HEK293 (cell line): ENCODE measurements at regions not wholly inside any gene's neighbourhood (a gene's known extent, or its start where the extent isn't known, plus 50 kb on each side); places are given as distances from the start of the nearest gene placed in this dataset.

Experiments used
- CTCF ChIA-PET: fragments of 350-600 bp; formaldehyde crosslinking; extraction: SDS; loops from one replicate; lab custom pipeline; 2021; ENCODE audit warnings: antibody characterized with exemption; lab: Yijun Ruan, JAX
- POLR2A ChIA-PET: fragments of 300-600 bp; formaldehyde crosslinking; extraction: SDS; loops from one replicate; lab custom pipeline; 2020; ENCODE audit warnings: antibody characterized with exemption, inconsistent platforms; lab: Yijun Ruan, JAX
- H3K27ac ChIP-seq: fragments of 200-500 bp; sonication (Bioruptor generic); 2 replicates; pipeline ENCODE4 v1.5.1; 2014; ENCODE audit warnings: low read depth, low read length, control low read depth, inconsistent platforms; ENCODE audit errors: extremely low read depth
- H3K36me3 ChIP-seq, 2 experiments: fragments of 200-500 bp in 1 of 2; sonication (Bioruptor generic) in 1 of 2; 1 replicate in 1 of 2; 2 replicates in 1 of 2; pipeline ENCODE4 v1.5.1; 2014 to 2017; ENCODE audit warnings: inconsistent platforms in 2 of 2, low read length in 2 of 2; ENCODE audit not compliant: control insufficient read depth in 2 of 2, insufficient read depth in 1 of 2
- H3K4me1 ChIP-seq: fragments of 200-500 bp; sonication (Bioruptor generic); 2 replicates; pipeline ENCODE4 v1.5.1; 2014; ENCODE audit warnings: mild to moderate bottlenecking, low read length, inconsistent platforms; ENCODE audit not compliant: control insufficient read depth, insufficient read depth
- H3K4me3 ChIP-seq: 2 replicates; pipeline ENCODE4 v1.5.1; 2011; ENCODE audit warnings: low read depth, mild to moderate bottlenecking, control low read depth, low read length, moderate library complexity
- H3K9me3 ChIP-seq: fragments of 200-500 bp; sonication (Bioruptor generic); 2 replicates; pipeline ENCODE4 v1.5.1; 2014; ENCODE audit warnings: low read depth, low read length, inconsistent platforms; ENCODE audit not compliant: control insufficient read depth, insufficient read depth
- IKZF3 ChIP-seq: fragments of 450-650 bp; IDR thresholded peaks from 2 replicates; pipeline ENCODE4 v1.5.0; 2018; ENCODE audit warnings: missing biosample characterization, mild to moderate bottlenecking, missing genetic modification characterization, moderate library complexity
- PATZ1 ChIP-seq: fragments of 450-650 bp; formaldehyde crosslinking; IDR thresholded peaks from 2 replicates; pipeline ENCODE4 v1.5.1; 2016; ENCODE audit warnings: missing biosample characterization, missing genetic modification characterization
- PRDM2 ChIP-seq: fragments of 450-650 bp; formaldehyde crosslinking; IDR thresholded peaks from 2 replicates; pipeline ENCODE4 v1.5.1; 2016; ENCODE audit warnings: missing biosample characterization, missing genetic modification characterization, borderline replicate concordance
- REST ChIP-seq: fragments of 450-650 bp; formaldehyde crosslinking; IDR thresholded peaks from 2 replicates; pipeline ENCODE4 v1.5.1; 2016; ENCODE audit warnings: missing biosample characterization, missing genetic modification characterization
- SCRT1 ChIP-seq: fragments of 450-650 bp; formaldehyde crosslinking; IDR thresholded peaks from 2 replicates; pipeline ENCODE4 v1.5.1; 2016; ENCODE audit warnings: missing biosample characterization, missing genetic modification characterization, borderline replicate concordance
- SCRT2 ChIP-seq: fragments of 450-650 bp; formaldehyde crosslinking; IDR thresholded peaks from 2 replicates; pipeline ENCODE4 v1.5.1; 2016; ENCODE audit warnings: missing biosample characterization, missing genetic modification characterization
- ZFP37 ChIP-seq: fragments of 450-650 bp; formaldehyde crosslinking; IDR thresholded peaks from 2 replicates; pipeline ENCODE4 v1.5.1; 2016; ENCODE audit warnings: missing biosample characterization, missing genetic modification characterization
- ZNF155 ChIP-seq: fragments of 450-650 bp; formaldehyde crosslinking; IDR thresholded peaks from 2 replicates; pipeline ENCODE4 v1.5.1; 2016; ENCODE audit warnings: missing biosample characterization, missing genetic modification characterization
- ZNF157 ChIP-seq: fragments of 450-650 bp; formaldehyde crosslinking; IDR thresholded peaks from 2 replicates; pipeline ENCODE4 v1.5.1; 2016; ENCODE audit warnings: missing biosample characterization, missing genetic modification characterization
- ZNF211 ChIP-seq: fragments of 450-650 bp; formaldehyde crosslinking; IDR thresholded peaks from 2 replicates; pipeline ENCODE4 v1.5.1; 2016; ENCODE audit warnings: low read depth, missing biosample characterization, missing genetic modification characterization
- ZNF214 ChIP-seq: fragments of 450-650 bp; formaldehyde crosslinking; IDR thresholded peaks from 2 replicates; pipeline ENCODE4 v1.5.1; 2017; ENCODE audit warnings: missing biosample characterization, mild to moderate bottlenecking, missing genetic modification characterization, borderline replicate concordance
- ZNF223 ChIP-seq: fragments of 450-650 bp; formaldehyde crosslinking; IDR thresholded peaks from 2 replicates; pipeline ENCODE4 v1.5.1; 2016; ENCODE audit warnings: missing biosample characterization, missing genetic modification characterization
- ZNF248 ChIP-seq: fragments of 450-650 bp; formaldehyde crosslinking; IDR thresholded peaks from 2 replicates; pipeline ENCODE4 v1.5.1; 2017; ENCODE audit warnings: missing biosample characterization, missing genetic modification characterization
- ZNF621 ChIP-seq: fragments of 450-650 bp; formaldehyde crosslinking; IDR thresholded peaks from 2 replicates; pipeline ENCODE4 v1.5.1; 2017; ENCODE audit warnings: missing biosample characterization, missing genetic modification characterization
- TF ChIP-seq, protein P1 (sequence below): fragments of 450-650 bp; IDR thresholded peaks from 2 replicates; pipeline ENCODE4 v1.5.1; 2018; ENCODE audit warnings: missing biosample characterization, missing genetic modification characterization
- TF ChIP-seq, protein P2 (sequence below): fragments of 450-650 bp; formaldehyde crosslinking; IDR thresholded peaks from 2 replicates; pipeline ENCODE4 v1.5.1; 2016; ENCODE audit warnings: missing biosample characterization, missing genetic modification characterization, low read depth
- TF ChIP-seq, protein P3 (sequence below): fragments of 450-650 bp; formaldehyde crosslinking; IDR thresholded peaks from 2 replicates; pipeline ENCODE4 v1.5.1; 2017; ENCODE audit warnings: missing biosample characterization, missing genetic modification characterization

DNA sequence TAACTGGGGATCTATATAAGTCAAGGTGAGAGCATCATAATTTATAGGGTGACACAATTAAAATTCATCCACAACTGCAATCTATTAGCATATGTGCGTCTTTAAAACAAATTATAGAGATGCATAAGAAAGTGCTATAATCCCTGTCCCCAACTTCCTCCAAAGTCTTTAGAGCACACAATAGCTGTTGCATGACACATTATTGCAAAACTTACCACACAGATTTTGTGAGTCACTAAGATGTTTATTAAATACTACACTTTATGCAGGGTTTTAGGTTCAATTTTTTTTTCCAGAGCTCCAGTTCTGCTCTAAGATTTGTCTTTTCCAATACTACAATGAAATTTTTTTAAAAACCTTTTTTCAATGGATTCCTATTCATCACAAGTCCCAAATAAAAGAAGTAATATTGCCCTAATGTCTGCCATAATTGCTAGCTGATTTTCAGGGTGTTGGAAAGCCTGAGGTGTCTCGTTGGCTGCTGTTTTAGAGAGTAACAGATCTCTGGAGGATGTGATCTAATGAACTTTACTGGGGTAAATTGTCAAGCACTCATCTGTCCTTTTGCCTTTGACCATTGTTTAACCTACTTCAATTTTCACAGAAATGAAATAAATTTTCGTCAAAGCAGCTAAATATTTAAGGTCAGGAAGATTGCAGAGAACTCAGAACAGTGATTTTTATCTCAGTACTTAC, 250.5 kb upstream of the NETO1 start:
- POLR2A ChIA-PET = no interaction called here
- H3K9me3 ChIP-seq = no peaks in the 10 kb centered on the region
- H3K4me3 ChIP-seq = no peak overlapping the region
- H3K36me3 ChIP-seq = no peaks in the 10 kb centered on the region
- CTCF ChIA-PET = interaction anchor here (0.7 kb wide), 1 partner anchor 163 kb away, joined by 3 read pairs; no protein-coding TSS in a partner anchor
- no peaks in the 10 kb centered on the region for H3K4me1 ChIP-seq
- TF ChIP-seq ZNF155 (tag by site-specific recombination) (no peak), PRDM2 (tag by site-specific recombination) (no peak), SCRT1 (tag by site-specific recombination) (no peak), ZNF248 (tag by site-specific recombination) (no peak), PATZ1 (tag by site-specific recombination) (no peak), REST (tag by site-specific recombination) (no peak), ZFP37 (tag by site-specific recombination) (no peak), ZNF621 (no peak), ZNF211 (tag by site-specific recombination) (no peak)
- TF ChIP-seq, protein P1, sequence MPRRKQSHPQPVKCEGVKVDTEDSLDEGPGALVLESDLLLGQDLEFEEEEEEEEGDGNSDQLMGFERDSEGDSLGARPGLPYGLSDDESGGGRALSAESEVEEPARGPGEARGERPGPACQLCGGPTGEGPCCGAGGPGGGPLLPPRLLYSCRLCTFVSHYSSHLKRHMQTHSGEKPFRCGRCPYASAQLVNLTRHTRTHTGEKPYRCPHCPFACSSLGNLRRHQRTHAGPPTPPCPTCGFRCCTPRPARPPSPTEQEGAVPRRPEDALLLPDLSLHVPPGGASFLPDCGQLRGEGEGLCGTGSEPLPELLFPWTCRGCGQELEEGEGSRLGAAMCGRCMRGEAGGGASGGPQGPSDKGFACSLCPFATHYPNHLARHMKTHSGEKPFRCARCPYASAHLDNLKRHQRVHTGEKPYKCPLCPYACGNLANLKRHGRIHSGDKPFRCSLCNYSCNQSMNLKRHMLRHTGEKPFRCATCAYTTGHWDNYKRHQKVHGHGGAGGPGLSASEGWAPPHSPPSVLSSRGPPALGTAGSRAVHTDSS (tag by site-specific recombination) = no peak
- no peak overlapping the region for H3K27ac ChIP-seq

DNA sequence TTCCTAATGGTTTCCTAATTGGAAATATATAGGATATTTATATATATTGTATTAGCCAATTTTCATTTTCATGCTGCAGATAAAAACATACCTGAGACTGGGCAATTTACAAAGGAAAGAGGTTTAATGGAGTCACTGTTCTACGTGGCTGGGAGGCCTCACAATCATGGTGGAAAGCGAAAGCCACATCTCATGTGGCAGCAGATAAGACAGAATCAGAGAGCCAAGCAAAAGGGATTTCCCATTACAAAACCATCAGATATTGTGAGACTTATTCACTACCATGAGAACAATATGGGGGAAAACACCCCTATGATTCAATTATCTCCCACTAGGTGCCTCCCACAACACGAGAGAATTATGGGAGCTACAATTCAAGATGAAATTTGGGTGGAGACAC, 242.5 kb upstream of the NETO1 start:
- Histone ChIP-seq H3K27ac (no peak overlapping the region), H3K36me3 (no peaks in the 10 kb centered on the region), H3K4me3 (no peak overlapping the region), H3K4me1 (no peaks in the 10 kb centered on the region), H3K9me3 (no peaks in the 10 kb centered on the region)
- POLR2A ChIA-PET = no interaction called here
- CTCF ChIA-PET = no interaction called here
- TF ChIP-seq, protein P2, sequence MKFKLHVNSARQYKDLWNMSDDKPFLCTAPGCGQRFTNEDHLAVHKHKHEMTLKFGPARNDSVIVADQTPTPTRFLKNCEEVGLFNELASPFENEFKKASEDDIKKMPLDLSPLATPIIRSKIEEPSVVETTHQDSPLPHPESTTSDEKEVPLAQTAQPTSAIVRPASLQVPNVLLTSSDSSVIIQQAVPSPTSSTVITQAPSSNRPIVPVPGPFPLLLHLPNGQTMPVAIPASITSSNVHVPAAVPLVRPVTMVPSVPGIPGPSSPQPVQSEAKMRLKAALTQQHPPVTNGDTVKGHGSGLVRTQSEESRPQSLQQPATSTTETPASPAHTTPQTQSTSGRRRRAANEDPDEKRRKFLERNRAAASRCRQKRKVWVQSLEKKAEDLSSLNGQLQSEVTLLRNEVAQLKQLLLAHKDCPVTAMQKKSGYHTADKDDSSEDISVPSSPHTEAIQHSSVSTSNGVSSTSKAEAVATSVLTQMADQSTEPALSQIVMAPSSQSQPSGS (tag by site-specific recombination) = no peak
- no peak for TF ChIP-seq ZNF157 (tag by site-specific recombination)
- no peak for TF ChIP-seq ZNF223 (tag by site-specific recombination)
- TF ChIP-seq, protein P3, sequence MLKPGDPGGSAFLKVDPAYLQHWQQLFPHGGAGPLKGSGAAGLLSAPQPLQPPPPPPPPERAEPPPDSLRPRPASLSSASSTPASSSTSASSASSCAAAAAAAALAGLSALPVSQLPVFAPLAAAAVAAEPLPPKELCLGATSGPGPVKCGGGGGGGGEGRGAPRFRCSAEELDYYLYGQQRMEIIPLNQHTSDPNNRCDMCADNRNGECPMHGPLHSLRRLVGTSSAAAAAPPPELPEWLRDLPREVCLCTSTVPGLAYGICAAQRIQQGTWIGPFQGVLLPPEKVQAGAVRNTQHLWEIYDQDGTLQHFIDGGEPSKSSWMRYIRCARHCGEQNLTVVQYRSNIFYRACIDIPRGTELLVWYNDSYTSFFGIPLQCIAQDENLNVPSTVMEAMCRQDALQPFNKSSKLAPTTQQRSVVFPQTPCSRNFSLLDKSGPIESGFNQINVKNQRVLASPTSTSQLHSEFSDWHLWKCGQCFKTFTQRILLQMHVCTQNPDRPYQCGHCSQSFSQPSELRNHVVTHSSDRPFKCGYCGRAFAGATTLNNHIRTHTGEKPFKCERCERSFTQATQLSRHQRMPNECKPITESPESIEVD (tag by site-specific recombination) = no peak
- no peak for TF ChIP-seq SCRT2 (tag by site-specific recombination)
- TF ChIP-seq IKZF3 (tag by site-specific recombination) = no peak
- no peak for TF ChIP-seq ZNF214
